ENCODE measurements at regions not wholly inside any gene's neighbourhood (a gene's known extent, or its start where the extent isn't known, plus 50 kb on each side); places are given as distances from the start of the nearest gene placed in this dataset.
"Not testable (repeated sequence)": the region's sequence is repeated elsewhere in the genome, so short reads cannot be mapped to it uniquely, and the experiment has no call there.

GRCh38 chr9:109639674-109640579 lies 140.1 kb upstream of the PALM2AKAP2 start:
- DNase-seq (ENCODE audit: low read depth in 6 of 9, low spot score in 9 of 9): no peak
- Histone ChIP-seq H3K4me3 (ENCODE audit: low read length in 2 of 2) (peak overlapping the region in 1 of 2 donors; percentile 11), H3K27me3 (ENCODE audit: control insufficient read depth in 2 of 2, insufficient read depth in 1 of 2, low read length in 1 of 2) (peaks cover 35 to 43% of the 10 kb centered on the region in 2 donors), H3K36me3 (ENCODE audit: control insufficient read depth in 2 of 2, insufficient read depth in 2 of 2, low read length in 1 of 2) (no peaks in the 10 kb centered on the region), H3K9me3 (ENCODE audit: control insufficient read depth in 2 of 2, insufficient read depth in 1 of 2, low read length in 1 of 2) (no peaks in the 10 kb centered on the region), H3K27ac (ENCODE audit: low read depth in 1 of 2, low read length in 1 of 2) (no peak overlapping the region), H3K4me1 (ENCODE audit: control insufficient read depth in 2 of 2, insufficient read depth in 2 of 2, low read length in 2 of 2) (no peaks in the 10 kb centered on the region)
- 5% methylated on average over 43 of the region's 43 CpGs for WGBS

DNA sequence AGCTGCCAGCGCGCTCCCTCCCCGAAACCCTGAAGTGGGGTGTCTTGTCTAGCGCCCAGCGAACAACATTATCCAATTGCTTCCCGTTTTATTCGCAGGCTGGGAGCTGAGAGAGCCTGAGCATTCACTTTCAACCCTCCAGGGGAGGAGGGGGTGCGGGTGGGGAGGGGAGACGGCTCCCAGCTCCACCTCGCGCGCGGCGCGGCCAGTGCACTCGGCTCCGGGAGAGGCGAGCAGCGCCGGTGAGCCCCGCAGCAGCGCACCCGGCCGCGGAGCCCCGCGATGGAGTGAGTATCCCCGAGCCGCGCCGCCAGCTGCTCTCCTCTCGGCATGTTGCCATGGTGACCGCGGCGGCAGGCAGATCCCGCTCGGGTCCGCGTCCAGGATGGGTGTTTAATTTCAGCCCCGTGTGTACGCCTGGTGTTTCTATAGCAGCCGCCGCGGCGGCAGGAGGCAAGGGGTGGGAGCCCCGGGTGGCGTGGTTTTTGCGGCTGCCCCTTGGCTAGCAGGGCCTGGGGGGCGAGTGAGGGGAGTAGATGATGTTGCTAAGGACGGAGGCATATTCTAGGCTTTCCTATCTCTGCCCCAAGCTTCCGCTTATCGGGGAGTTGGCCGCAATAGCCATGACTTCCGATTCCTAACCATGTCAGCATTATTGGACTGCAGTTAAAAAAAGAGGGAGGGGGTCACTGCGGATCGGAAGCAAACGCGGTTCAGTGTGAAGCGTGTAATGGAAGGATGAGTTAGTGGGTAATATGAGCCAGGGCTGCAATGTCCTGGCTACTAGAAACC lies 139.2 kb upstream of the PALM2AKAP2 start:
- Histone ChIP-seq H3K4me1 (ENCODE audit: control insufficient read depth in 2 of 2, insufficient read depth in 2 of 2, low read length in 2 of 2) (no peaks in the 10 kb centered on the region), H3K9me3 (ENCODE audit: control insufficient read depth in 2 of 2, insufficient read depth in 1 of 2, low read length in 1 of 2) (no peaks in the 10 kb centered on the region), H3K27ac (ENCODE audit: low read depth in 1 of 2, low read length in 1 of 2) (no peak overlapping the region), H3K27me3 (ENCODE audit: control insufficient read depth in 2 of 2, insufficient read depth in 1 of 2, low read length in 1 of 2) (peaks cover 35 to 43% of the 10 kb centered on the region in 2 donors), H3K4me3 (ENCODE audit: low read length in 2 of 2) (peak overlapping the region in 1 of 2 donors; percentile 11), H3K36me3 (ENCODE audit: control insufficient read depth in 2 of 2, insufficient read depth in 2 of 2, low read length in 1 of 2) (no peaks in the 10 kb centered on the region)
- 2% methylated on average over 59 of the region's 59 CpGs for WGBS
- DNase-seq (ENCODE audit: low read depth in 6 of 9, low spot score in 9 of 9): peak in 1 of 9 donors; percentile 3

DNA sequence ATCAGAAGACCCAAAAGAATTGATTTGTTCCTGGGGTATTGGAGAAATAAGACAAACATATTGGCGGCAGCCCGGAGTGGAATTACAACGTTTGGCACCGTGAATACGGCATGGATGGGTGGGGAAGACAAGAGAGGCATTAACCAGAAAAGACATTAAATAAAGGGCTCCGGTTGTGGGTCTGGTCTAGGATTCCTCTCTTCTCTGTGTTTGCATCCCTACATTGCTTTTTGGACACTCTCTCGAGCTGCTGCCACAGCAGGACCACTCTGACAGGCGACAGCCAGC lies 138.7 kb upstream of the PALM2AKAP2 start:
- H3K4me1 ChIP-seq (ENCODE audit: control insufficient read depth in 2 of 2, insufficient read depth in 2 of 2, low read length in 2 of 2): no peaks in the 10 kb centered on the region
- 46% methylated on average over 8 of the region's 8 CpGs for WGBS
- H3K27me3 ChIP-seq (ENCODE audit: control insufficient read depth in 2 of 2, insufficient read depth in 1 of 2, low read length in 1 of 2): peaks cover 35 to 43% of the 10 kb centered on the region in 2 donors
- H3K27ac ChIP-seq (ENCODE audit: low read depth in 1 of 2, low read length in 1 of 2): no peak overlapping the region
- H3K4me3 ChIP-seq (ENCODE audit: low read length in 2 of 2): no peak overlapping the region
- H3K36me3 ChIP-seq (ENCODE audit: control insufficient read depth in 2 of 2, insufficient read depth in 2 of 2, low read length in 1 of 2): no peaks in the 10 kb centered on the region
- DNase-seq (ENCODE audit: low read depth in 6 of 9, low spot score in 9 of 9): no peak
- H3K9me3 ChIP-seq (ENCODE audit: control insufficient read depth in 2 of 2, insufficient read depth in 1 of 2, low read length in 1 of 2): no peaks in the 10 kb centered on the region

DNA sequence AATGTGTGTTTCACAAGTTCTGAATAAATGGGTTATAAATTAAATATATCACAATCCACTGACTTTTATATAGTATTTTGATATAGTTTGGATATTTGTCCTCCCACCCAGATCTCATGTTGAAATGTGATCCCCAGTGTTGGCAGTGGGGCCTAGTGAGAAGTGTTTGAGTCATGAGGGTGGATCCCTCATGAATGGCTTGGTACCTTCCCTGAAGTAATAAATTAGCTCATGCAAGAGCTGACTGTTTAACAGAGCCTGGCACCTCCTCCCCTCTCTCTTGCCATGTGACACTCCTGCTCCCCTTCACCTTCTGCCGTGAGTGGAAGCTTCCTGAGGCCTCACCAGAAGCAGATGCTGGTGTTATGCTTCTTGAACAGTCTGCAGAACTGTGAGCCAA lies 127.9 kb upstream of the PALM2AKAP2 start:
- 85% methylated on average over 1 of the region's 1 CpG for WGBS
- H3K27ac ChIP-seq (ENCODE audit: low read depth in 1 of 2, low read length in 1 of 2): no peak overlapping the region
- no peaks in the 10 kb centered on the region for H3K27me3 ChIP-seq (ENCODE audit: control insufficient read depth in 2 of 2, insufficient read depth in 1 of 2, low read length in 1 of 2)
- no peaks in the 10 kb centered on the region for H3K36me3 ChIP-seq (ENCODE audit: control insufficient read depth in 2 of 2, insufficient read depth in 2 of 2, low read length in 1 of 2)
- no peaks in the 10 kb centered on the region for H3K9me3 ChIP-seq (ENCODE audit: control insufficient read depth in 2 of 2, insufficient read depth in 1 of 2, low read length in 1 of 2)
- DNase-seq (ENCODE audit: low read depth in 6 of 9, low spot score in 9 of 9): no peak
- no peak overlapping the region for H3K4me3 ChIP-seq (ENCODE audit: low read length in 2 of 2)
- no peaks in the 10 kb centered on the region for H3K4me1 ChIP-seq (ENCODE audit: control insufficient read depth in 2 of 2, insufficient read depth in 2 of 2, low read length in 2 of 2)

DNA sequence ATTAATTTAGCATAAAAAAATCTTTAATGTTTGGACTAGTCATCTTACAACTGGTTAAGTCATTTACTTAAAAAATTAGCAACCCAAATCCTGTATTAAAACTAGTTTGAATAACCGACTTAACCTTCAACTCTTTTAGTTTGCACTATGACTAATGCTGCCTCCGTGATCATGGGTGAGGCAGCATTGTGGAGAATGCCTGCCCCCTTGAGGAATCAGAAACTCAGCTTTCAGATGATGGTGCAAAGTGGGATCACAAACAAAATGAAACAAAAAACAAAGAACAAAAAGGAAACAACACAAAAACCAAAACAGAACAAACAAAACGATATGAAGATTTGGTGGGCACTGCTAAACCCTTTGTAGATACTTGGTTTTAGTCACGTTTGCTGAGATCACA lies 127.0 kb upstream of the PALM2AKAP2 start:
- H3K27ac ChIP-seq (ENCODE audit: low read depth in 1 of 2, low read length in 1 of 2): no peak overlapping the region
- WGBS: 53% methylated on average over 4 of the region's 4 CpGs
- DNase-seq (ENCODE audit: low read depth in 6 of 9, low spot score in 9 of 9): no peak

GRCh38 chr9:109653470-109653869 lies 126.5 kb upstream of the PALM2AKAP2 start:
- H3K27ac ChIP-seq (ENCODE audit: low read depth in 1 of 2, low read length in 1 of 2): no peak overlapping the region
- H3K36me3 ChIP-seq (ENCODE audit: control insufficient read depth in 2 of 2, insufficient read depth in 2 of 2, low read length in 1 of 2): no peaks in the 10 kb centered on the region
- H3K9me3 ChIP-seq (ENCODE audit: control insufficient read depth in 2 of 2, insufficient read depth in 1 of 2, low read length in 1 of 2): no peaks in the 10 kb centered on the region
- DNase-seq (ENCODE audit: low read depth in 6 of 9, low spot score in 9 of 9): no peak
- no peak overlapping the region for H3K4me3 ChIP-seq (ENCODE audit: low read length in 2 of 2)
- H3K4me1 ChIP-seq (ENCODE audit: control insufficient read depth in 2 of 2, insufficient read depth in 2 of 2, low read length in 2 of 2): no peaks in the 10 kb centered on the region
- H3K27me3 ChIP-seq (ENCODE audit: control insufficient read depth in 2 of 2, insufficient read depth in 1 of 2, low read length in 1 of 2): no peaks in the 10 kb centered on the region
- 82% methylated on average over 2 of the region's 2 CpGs for WGBS

More for the DNA sequence above, 127.0 kb upstream of the PALM2AKAP2 start:
- Histone ChIP-seq H3K27me3 (ENCODE audit: control insufficient read depth in 2 of 2, insufficient read depth in 1 of 2, low read length in 1 of 2) (no peaks in the 10 kb centered on the region), H3K4me1 (ENCODE audit: control insufficient read depth in 2 of 2, insufficient read depth in 2 of 2, low read length in 2 of 2) (no peaks in the 10 kb centered on the region), H3K9me3 (ENCODE audit: control insufficient read depth in 2 of 2, insufficient read depth in 1 of 2, low read length in 1 of 2) (no peaks in the 10 kb centered on the region), H3K4me3 (ENCODE audit: low read length in 2 of 2) (no peak overlapping the region), H3K36me3 (ENCODE audit: control insufficient read depth in 2 of 2, insufficient read depth in 2 of 2, low read length in 1 of 2) (no peaks in the 10 kb centered on the region)

DNA sequence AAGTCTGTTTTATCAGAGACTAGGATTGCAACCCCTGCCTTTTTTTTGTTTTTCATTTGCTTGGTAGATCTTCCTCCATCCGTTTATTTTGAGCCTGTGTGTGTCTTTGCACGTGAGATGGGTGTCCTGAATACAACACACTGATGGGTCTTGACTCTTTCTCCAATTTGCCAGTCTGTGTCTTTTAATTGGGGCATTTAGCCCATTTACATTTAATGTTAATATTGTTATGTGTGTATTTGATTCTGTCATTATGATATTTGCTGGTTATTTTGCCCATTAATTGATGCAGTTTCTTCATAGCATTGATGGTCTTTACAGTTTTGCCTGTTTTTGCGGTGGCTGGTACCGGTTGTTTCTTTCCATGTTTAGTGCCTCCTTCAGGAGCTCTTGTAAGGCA lies 116.0 kb upstream of the PALM2AKAP2 start:
- DNase-seq (ENCODE audit: low read depth in 6 of 9, low spot score in 9 of 9); H3K36me3 ChIP-seq (ENCODE audit: control insufficient read depth in 2 of 2, insufficient read depth in 2 of 2, low read length in 1 of 2); H3K27me3 ChIP-seq (ENCODE audit: control insufficient read depth in 2 of 2, insufficient read depth in 1 of 2, low read length in 1 of 2); H3K4me3 ChIP-seq (ENCODE audit: low read length in 2 of 2); H3K27ac ChIP-seq (ENCODE audit: low read depth in 1 of 2, low read length in 1 of 2); H3K4me1 ChIP-seq (ENCODE audit: control insufficient read depth in 2 of 2, insufficient read depth in 2 of 2, low read length in 2 of 2); H3K9me3 ChIP-seq (ENCODE audit: control insufficient read depth in 2 of 2, insufficient read depth in 1 of 2, low read length in 1 of 2): not testable (repeated sequence)
- WGBS: 91% methylated on average over 4 of the region's 4 CpGs

GRCh38 chr9:109665736-109666135 lies 114.3 kb upstream of the PALM2AKAP2 start:
- H3K36me3 ChIP-seq (ENCODE audit: control insufficient read depth in 2 of 2, insufficient read depth in 2 of 2, low read length in 1 of 2); H3K27me3 ChIP-seq (ENCODE audit: control insufficient read depth in 2 of 2, insufficient read depth in 1 of 2, low read length in 1 of 2); H3K4me3 ChIP-seq (ENCODE audit: low read length in 2 of 2); H3K9me3 ChIP-seq (ENCODE audit: control insufficient read depth in 2 of 2, insufficient read depth in 1 of 2, low read length in 1 of 2); H3K27ac ChIP-seq (ENCODE audit: low read depth in 1 of 2, low read length in 1 of 2); H3K4me1 ChIP-seq (ENCODE audit: control insufficient read depth in 2 of 2, insufficient read depth in 2 of 2, low read length in 2 of 2); DNase-seq (ENCODE audit: low read depth in 6 of 9, low spot score in 9 of 9): not testable (repeated sequence)
- 82% methylated on average over 7 of the region's 7 CpGs for WGBS

- no peaks in the 10 kb centered on the region for H3K27me3 ChIP-seq (ENCODE audit: control insufficient read depth in 2 of 2, insufficient read depth in 1 of 2, low read length in 1 of 2)
Observed at GRCh38 chr9:109681301-109681700, 98.7 kb upstream of the PALM2AKAP2 start.

More at GRCh38 chr9:109681301-109681700, 98.7 kb upstream of the PALM2AKAP2 start:
- no peak for DNase-seq (ENCODE audit: low read depth in 6 of 9, low spot score in 9 of 9)
- no peaks in the 10 kb centered on the region for H3K36me3 ChIP-seq (ENCODE audit: control insufficient read depth in 2 of 2, insufficient read depth in 2 of 2, low read length in 1 of 2)
- H3K9me3 ChIP-seq (ENCODE audit: control insufficient read depth in 2 of 2, insufficient read depth in 1 of 2, low read length in 1 of 2): no peaks in the 10 kb centered on the region
- H3K4me1 ChIP-seq (ENCODE audit: control insufficient read depth in 2 of 2, insufficient read depth in 2 of 2, low read length in 2 of 2): no peaks in the 10 kb centered on the region
- WGBS: 77% methylated on average over 2 of the region's 2 CpGs
- H3K4me3 ChIP-seq (ENCODE audit: low read length in 2 of 2): no peak overlapping the region
- no peak overlapping the region for H3K27ac ChIP-seq (ENCODE audit: low read depth in 1 of 2, low read length in 1 of 2)
